ENCODE measurements at regions not wholly inside any gene's neighbourhood (a gene's known extent, or its start where the extent isn't known, plus 50 kb on each side); places are given as distances from the start of the nearest gene placed in this dataset.

GRCh38 chr15:35596285-35596684 lies 50.3 kb upstream of the DPH6 start:
- Histone ChIP-seq H3K4me3 (replicated peaks in 1 of 4; ENCODE audit: control extremely low read depth in 1 of 4, insufficient read depth in 1 of 4, low read depth in 3 of 4, low read length in 4 of 4) (no peak overlapping the region), H2AFZ (ENCODE audit: low read length) (no peak overlapping the region), H4K20me1 (ENCODE audit: control insufficient read depth, extremely low read depth, insufficient read depth, low read length) (no peaks in the 10 kb centered on the region), H3K9ac (ENCODE audit: insufficient read depth, low read length) (no peak overlapping the region), H3K4me2 (ENCODE audit: extremely low read depth, insufficient read depth, low read length) (no peak overlapping the region), H3K27ac (ENCODE audit: insufficient read depth, low read length) (no peak overlapping the region), H3K79me2 (ENCODE audit: control insufficient read depth, insufficient read depth, low read length) (no peaks in the 10 kb centered on the region), H3K36me3 (ENCODE audit: control insufficient read depth, insufficient read depth, low read length) (no peaks in the 10 kb centered on the region), H3K9me3 (ENCODE audit: control insufficient read depth, insufficient read depth, low read depth, low read length) (no peaks in the 10 kb centered on the region), H3K4me1 (ENCODE audit: control insufficient read depth, extremely low read depth, insufficient read depth, low read length) (no peaks in the 10 kb centered on the region), H3K27me3 (ENCODE audit: control insufficient read depth, insufficient read depth, low read length) (no peaks in the 10 kb centered on the region)
- TF ChIP-seq EZH2 (IDR thresholded peaks at IDR 0.05; ENCODE audit: low read length, missing control alignments) (no peak), CTCF (conservative IDR thresholded peaks at IDR 0.05 in 1 of 2, IDR thresholded peaks at IDR 0.05 in 1 of 2; ENCODE audit: low read depth in 1 of 2, low read length in 2 of 2) (no peak)
- no peak for DNase-seq (ENCODE audit: low read depth in 2 of 2)

GRCh38 chr15:35602836-35603235 lies 56.9 kb upstream of the DPH6 start:
- TF ChIP-seq EZH2 (IDR thresholded peaks at IDR 0.05; ENCODE audit: low read length, missing control alignments): no peak
- TF ChIP-seq CTCF (conservative IDR thresholded peaks at IDR 0.05 in 1 of 2, IDR thresholded peaks at IDR 0.05 in 1 of 2; ENCODE audit: low read depth in 1 of 2, low read length in 2 of 2): no peak
- no peak for DNase-seq (ENCODE audit: low read depth in 2 of 2)
- no peaks in the 10 kb centered on the region for H3K27me3 ChIP-seq (ENCODE audit: control insufficient read depth, insufficient read depth, low read length)
- H2AFZ ChIP-seq (ENCODE audit: low read length): no peak overlapping the region
- H3K4me3 ChIP-seq (replicated peaks in 1 of 4; ENCODE audit: control extremely low read depth in 1 of 4, insufficient read depth in 1 of 4, low read depth in 3 of 4, low read length in 4 of 4): no peak overlapping the region
- H3K4me2 ChIP-seq (ENCODE audit: extremely low read depth, insufficient read depth, low read length): no peak overlapping the region
- no peaks in the 10 kb centered on the region for H3K79me2 ChIP-seq (ENCODE audit: control insufficient read depth, insufficient read depth, low read length)
- H3K9me3 ChIP-seq (ENCODE audit: control insufficient read depth, insufficient read depth, low read depth, low read length): no peaks in the 10 kb centered on the region
- no peaks in the 10 kb centered on the region for H3K4me1 ChIP-seq (ENCODE audit: control insufficient read depth, extremely low read depth, insufficient read depth, low read length)
- H4K20me1 ChIP-seq (ENCODE audit: control insufficient read depth, extremely low read depth, insufficient read depth, low read length): no peaks in the 10 kb centered on the region
- H3K9ac ChIP-seq (ENCODE audit: insufficient read depth, low read length): no peak overlapping the region
- H3K27ac ChIP-seq (ENCODE audit: insufficient read depth, low read length): no peak overlapping the region
- H3K36me3 ChIP-seq (ENCODE audit: control insufficient read depth, insufficient read depth, low read length): no peaks in the 10 kb centered on the region

- no peaks in the 10 kb centered on the region for H3K79me2 ChIP-seq (ENCODE audit: control insufficient read depth, insufficient read depth, low read length)
- no peaks in the 10 kb centered on the region for H3K36me3 ChIP-seq (ENCODE audit: control insufficient read depth, insufficient read depth, low read length)
- H3K4me2 ChIP-seq (ENCODE audit: extremely low read depth, insufficient read depth, low read length): no peak overlapping the region
- DNase-seq (ENCODE audit: low read depth in 2 of 2): peak; percentile 70 to 84
- H3K9me3 ChIP-seq (ENCODE audit: control insufficient read depth, insufficient read depth, low read depth, low read length): no peaks in the 10 kb centered on the region
- no peaks in the 10 kb centered on the region for H3K27me3 ChIP-seq (ENCODE audit: control insufficient read depth, insufficient read depth, low read length)
- H3K9ac ChIP-seq (ENCODE audit: insufficient read depth, low read length): no peak overlapping the region
- H3K4me3 ChIP-seq (replicated peaks in 1 of 4; ENCODE audit: control extremely low read depth in 1 of 4, insufficient read depth in 1 of 4, low read depth in 3 of 4, low read length in 4 of 4): no peak overlapping the region
- no peaks in the 10 kb centered on the region for H3K4me1 ChIP-seq (ENCODE audit: control insufficient read depth, extremely low read depth, insufficient read depth, low read length)
- TF ChIP-seq EZH2 (IDR thresholded peaks at IDR 0.05; ENCODE audit: low read length, missing control alignments): no peak
- TF ChIP-seq CTCF (conservative IDR thresholded peaks at IDR 0.05 in 1 of 2, IDR thresholded peaks at IDR 0.05 in 1 of 2; ENCODE audit: low read depth in 1 of 2, low read length in 2 of 2): no peak
- no peak overlapping the region for H3K27ac ChIP-seq (ENCODE audit: insufficient read depth, low read length)
- H4K20me1 ChIP-seq (ENCODE audit: control insufficient read depth, extremely low read depth, insufficient read depth, low read length): no peaks in the 10 kb centered on the region
- H2AFZ ChIP-seq (ENCODE audit: low read length): no peak overlapping the region
Measured at GRCh38 chr15:35603301-35603700, 57.3 kb upstream of the DPH6 start.
